ENCODE measurements at regions not wholly inside any gene's neighbourhood (a gene's known extent, or its start where the extent isn't known, plus 50 kb on each side); places are given as distances from the start of the nearest gene placed in this dataset.
A peak's percentile ranks its signal among the peaks of the same experiment; 100 is the strongest.

DNA sequence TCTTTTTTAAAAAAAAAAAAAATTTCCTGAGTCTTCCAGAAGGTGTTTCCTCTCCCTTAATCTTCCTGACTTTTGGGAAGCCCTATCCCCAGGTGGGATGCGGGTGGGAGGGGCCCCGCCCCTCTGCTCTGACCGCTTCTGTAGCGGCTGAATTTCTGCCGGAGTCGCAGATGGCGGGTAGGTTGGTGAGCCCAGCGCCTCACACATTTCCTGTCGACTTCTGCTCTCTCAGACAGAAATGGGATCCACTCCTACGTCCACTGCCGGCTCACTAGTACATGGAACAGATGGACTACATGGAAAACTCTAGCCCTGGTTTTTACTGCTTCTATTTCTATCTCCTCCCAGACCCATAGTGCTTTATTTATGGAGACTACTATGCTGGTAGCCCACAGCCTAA, 90.9 kb downstream of the NEUROD6 start:
- Histone ChIP-seq H3K79me2 (ENCODE audit: insufficient read depth, low read length) (no peaks in the 10 kb centered on the region), H3K23me2 (ENCODE audit: insufficient read length, low read depth, low read length, poor library complexity, severe bottlenecking) (no peaks in the 10 kb centered on the region), H3K4me2 (ENCODE audit: insufficient read depth, insufficient read length, low read length) (no peak overlapping the region), H2AK5ac (ENCODE audit: insufficient read length, low read length) (no peak overlapping the region), H4K20me1 (ENCODE audit: control insufficient read depth, insufficient read depth, insufficient read length) (no peaks in the 10 kb centered on the region), H3K79me1 (ENCODE audit: insufficient read depth, low read depth, low read length, poor library complexity, severe bottlenecking) (no peaks in the 10 kb centered on the region), H2BK15ac (ENCODE audit: low read depth, low read length) (no peak overlapping the region), H4K5ac (ENCODE audit: insufficient read length, low read depth, low read length) (no peak overlapping the region), H3K27me3 (ENCODE audit: insufficient read depth, low read length) (no peaks in the 10 kb centered on the region), H3K27ac (ENCODE audit: insufficient read length, low read depth, low read length) (no peak overlapping the region), H3K9me3 (ENCODE audit: control insufficient read depth, low read depth, low read length) (no peaks in the 10 kb centered on the region), H2BK120ac (ENCODE audit: low read depth, low read length, poor library complexity, severe bottlenecking) (no peak overlapping the region), H3K4ac (ENCODE audit: low read depth, low read length) (no peak overlapping the region), H3K56ac (ENCODE audit: insufficient read length, low read depth, low read length) (no peak overlapping the region), H2BK5ac (ENCODE audit: insufficient read length, low read length) (no peak overlapping the region), H3K18ac (ENCODE audit: insufficient read length, low read depth, low read length) (no peak overlapping the region), H3K14ac (ENCODE audit: insufficient read depth, low read length) (no peak overlapping the region), H4K91ac (ENCODE audit: insufficient read length, low read depth, low read length) (no peak overlapping the region), H4K8ac (replicated peaks; ENCODE audit: insufficient read length, low read depth, low read length) (no peak overlapping the region), H2BK20ac (ENCODE audit: low read depth, low read length, poor library complexity, severe bottlenecking) (no peak overlapping the region), H2AFZ (ENCODE audit: low read length) (no peak overlapping the region), H3K23ac (ENCODE audit: insufficient read length, low read depth, low read length) (no peak overlapping the region), H3K9ac (ENCODE audit: extremely low read depth, insufficient read length, low read length) (no peak overlapping the region), H3K4me1 (ENCODE audit: insufficient read depth, low read length) (peaks cover 9% of the 10 kb centered on the region; the same call in 1 of the 2 replicates), H2BK12ac (ENCODE audit: insufficient read length, low read depth, low read length) (no peak overlapping the region), H3T11ph (ENCODE audit: low read length) (no peak overlapping the region)
- Mint-ChIP-seq H3K4me3 (no peak overlapping the region), H3K9me3 (no peaks in the 10 kb centered on the region), H3K27me3 (ENCODE audit: low read depth) (peaks cover 20% of the 10 kb centered on the region), H3K36me3 (ENCODE audit: insufficient read depth in 1 of 3, low read depth in 3 of 3) (no peaks in the 10 kb centered on the region), H3K4me1 (peaks cover 32 to 36% of the 10 kb centered on the region in 2 experiments), H3K27ac (no peak overlapping the region)
- TF ChIP-seq, protein P1, sequence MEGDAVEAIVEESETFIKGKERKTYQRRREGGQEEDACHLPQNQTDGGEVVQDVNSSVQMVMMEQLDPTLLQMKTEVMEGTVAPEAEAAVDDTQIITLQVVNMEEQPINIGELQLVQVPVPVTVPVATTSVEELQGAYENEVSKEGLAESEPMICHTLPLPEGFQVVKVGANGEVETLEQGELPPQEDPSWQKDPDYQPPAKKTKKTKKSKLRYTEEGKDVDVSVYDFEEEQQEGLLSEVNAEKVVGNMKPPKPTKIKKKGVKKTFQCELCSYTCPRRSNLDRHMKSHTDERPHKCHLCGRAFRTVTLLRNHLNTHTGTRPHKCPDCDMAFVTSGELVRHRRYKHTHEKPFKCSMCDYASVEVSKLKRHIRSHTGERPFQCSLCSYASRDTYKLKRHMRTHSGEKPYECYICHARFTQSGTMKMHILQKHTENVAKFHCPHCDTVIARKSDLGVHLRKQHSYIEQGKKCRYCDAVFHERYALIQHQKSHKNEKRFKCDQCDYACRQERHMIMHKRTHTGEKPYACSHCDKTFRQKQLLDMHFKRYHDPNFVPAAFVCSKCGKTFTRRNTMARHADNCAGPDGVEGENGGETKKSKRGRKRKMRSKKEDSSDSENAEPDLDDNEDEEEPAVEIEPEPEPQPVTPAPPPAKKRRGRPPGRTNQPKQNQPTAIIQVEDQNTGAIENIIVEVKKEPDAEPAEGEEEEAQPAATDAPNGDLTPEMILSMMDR (conservative IDR thresholded peaks at IDR 0.05): no peak
- no CpG with 5 or more reads among the region's 11 CpGs for WGBS (ENCODE audit: extremely low coverage, insufficient read length, low lambda C conversion rate)
- peak; percentile 59 for DNase-seq

All from H9 (cell line).